ENCODE measurements at regions not wholly inside any gene's neighbourhood (a gene's known extent, or its start where the extent isn't known, plus 50 kb on each side); places are given as distances from the start of the nearest gene placed in this dataset.

GRCh38 chr4:132085105-132085504 is 1064.0 kb upstream of the PCDH10 start:
- TF ChIP-seq CTCF (IDR thresholded peaks at IDR 0.05) (no peak), POLR2AphosphoS5 (IDR thresholded peaks at IDR 0.05) (no peak), POLR2A (IDR thresholded peaks at IDR 0.05) (no peak)
